OCI-LY7 (cell line): ENCODE measurements at regions not wholly inside any gene's neighbourhood (a gene's known extent, or its start where the extent isn't known, plus 50 kb on each side); places are given as distances from the start of the nearest gene placed in this dataset.

Source experiments
- BruUV-seq: library from RNA; stranded (reverse); fragments of 400-500 nt; replicated peaks from 2 replicates; lab custom pipeline; 2021; lab: Mats Ljungman, UMichigan
- CTCF ChIA-PET: fragments of 300-600 bp; sonication (Branson Sonifier 250); formaldehyde crosslinking; loops from one replicate; lab custom pipeline; 2022; ENCODE audit warnings: antibody characterized with exemption; ENCODE audit not compliant: unreplicated experiment; lab: Charles Lee
- POLR2A ChIA-PET: fragments of 300-600 bp; sonication (Branson Sonifier 250); formaldehyde crosslinking; loops from one replicate; lab custom pipeline; 2022; ENCODE audit warnings: antibody characterized with exemption; lab: Charles Lee
- DNase-seq: peaks from one replicate; pipeline ENCODE4 v3.0.0-alpha.2; 2015; ENCODE audit warnings: low spot score
- H2AFZ ChIP-seq: fragments of 200-600 bp; sonication (generic), shearing (Covaris generic); 2 replicates; pipeline ENCODE4 v1.6.1; 2014; ENCODE audit warnings: mild to moderate bottlenecking, antibody characterized with exemption, low read length, moderate library complexity
- H3K27ac ChIP-seq: fragments of 200-600 bp; sonication (generic); 2 replicates; pipeline ENCODE4 v1.5.1; 2014; ENCODE audit warnings: mixed run types, low read depth, mild to moderate bottlenecking, moderate library complexity, low read length, inconsistent platforms; ENCODE audit not compliant: poor library complexity, severe bottlenecking
- H3K36me3 ChIP-seq: fragments of 200-600 bp; sonication (generic); 2 replicates; pipeline ENCODE4 v1.6.1; 2014; ENCODE audit warnings: mild to moderate bottlenecking, antibody characterized with exemption, low read length, moderate library complexity, mixed read lengths; ENCODE audit not compliant: insufficient read depth
- H3K4me1 ChIP-seq: fragments of 200-600 bp; sonication (generic); 2 replicates; pipeline ENCODE4 v1.5.1; 2014; ENCODE audit warnings: mild to moderate bottlenecking, low read length; ENCODE audit not compliant: insufficient read depth, poor library complexity, severe bottlenecking
- H3K4me2 ChIP-seq: fragments of 200-600 bp; sonication (generic); 2 replicates; pipeline ENCODE4 v1.6.1; 2014; ENCODE audit warnings: mild to moderate bottlenecking, low read length
- H3K4me3 ChIP-seq: fragments of 200-600 bp; sonication (generic); 2 replicates; pipeline ENCODE4 v1.5.1; 2014; ENCODE audit warnings: mild to moderate bottlenecking, low read depth, low read length; ENCODE audit not compliant: poor library complexity, severe bottlenecking
- H3K79me2 ChIP-seq: fragments of 200-600 bp; sonication (generic); 2 replicates; pipeline ENCODE4 v1.6.1; 2016; ENCODE audit warnings: low read depth, mild to moderate bottlenecking, low read length, moderate library complexity, mixed read lengths; ENCODE audit not compliant: insufficient read depth
- H3K9me2 ChIP-seq: fragments of 200-600 bp; sonication (generic); 2 replicates; pipeline ENCODE4 v1.6.1; 2016; ENCODE audit warnings: mild to moderate bottlenecking, low read length, mixed read lengths; ENCODE audit not compliant: insufficient read depth
- H3K9me3 ChIP-seq: fragments of 200-600 bp; sonication (generic); 2 replicates; pipeline ENCODE4 v1.6.1; 2014; ENCODE audit warnings: mild to moderate bottlenecking, mixed run types, low read length, mixed read lengths
- H4K20me1 ChIP-seq: fragments of 200-600 bp; sonication (generic); 2 replicates; pipeline ENCODE4 v1.6.1; 2014; ENCODE audit warnings: mild to moderate bottlenecking, antibody characterized with exemption, low read length, moderate library complexity, mixed read lengths; ENCODE audit not compliant: insufficient read depth
- EZH2phosphoT487 ChIP-seq: fragments of 200-600 bp; sonication (generic); IDR thresholded peaks from 2 replicates; pipeline ENCODE4 v1.6.1; 2018; ENCODE audit warnings: low read depth, borderline replicate concordance, mild to moderate bottlenecking, mixed run types, antibody characterized with exemption, low read length, moderate library complexity, mixed read lengths
- intact Hi-C: fragments of 100-400 bp; cut with micrococcal nuclease; formaldehyde crosslinking; loops from one replicate; pipeline ENCODE4 v1.10.0; 2022; ENCODE audit not compliant: unreplicated experiment
- TF ChIP-seq, protein P1 (sequence below): fragments of 200-600 bp; sonication (generic); conservative IDR thresholded peaks from 2 replicates; pipeline ENCODE4 v1.5.1; 2014; ENCODE audit warnings: mild to moderate bottlenecking, antibody characterized with exemption, low read length, moderate library complexity, mixed read lengths

DNA sequence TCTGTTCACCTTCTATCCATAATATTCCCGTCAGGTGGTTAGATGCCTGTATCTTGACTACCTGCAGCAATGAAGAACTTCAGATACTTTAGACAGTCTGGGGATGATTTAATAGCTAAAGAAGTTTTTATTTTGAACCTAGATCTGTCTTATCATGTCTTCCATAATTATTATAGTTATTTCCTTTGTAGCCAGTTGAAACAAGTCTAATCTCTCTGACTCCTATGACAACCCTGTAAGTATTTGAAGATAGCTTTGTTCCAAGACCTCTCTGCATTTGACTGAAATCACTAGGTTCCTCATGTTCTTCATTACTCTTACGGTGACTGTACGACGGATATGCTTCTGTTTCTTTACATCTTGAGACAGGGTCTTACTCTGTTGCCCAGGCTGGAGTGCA is 316.6 kb upstream of the BMP2 start:
- H4K20me1 ChIP-seq = no peaks in the 10 kb centered on the region
- TF ChIP-seq EZH2phosphoT487 = no peak
- TF ChIP-seq, protein P1, sequence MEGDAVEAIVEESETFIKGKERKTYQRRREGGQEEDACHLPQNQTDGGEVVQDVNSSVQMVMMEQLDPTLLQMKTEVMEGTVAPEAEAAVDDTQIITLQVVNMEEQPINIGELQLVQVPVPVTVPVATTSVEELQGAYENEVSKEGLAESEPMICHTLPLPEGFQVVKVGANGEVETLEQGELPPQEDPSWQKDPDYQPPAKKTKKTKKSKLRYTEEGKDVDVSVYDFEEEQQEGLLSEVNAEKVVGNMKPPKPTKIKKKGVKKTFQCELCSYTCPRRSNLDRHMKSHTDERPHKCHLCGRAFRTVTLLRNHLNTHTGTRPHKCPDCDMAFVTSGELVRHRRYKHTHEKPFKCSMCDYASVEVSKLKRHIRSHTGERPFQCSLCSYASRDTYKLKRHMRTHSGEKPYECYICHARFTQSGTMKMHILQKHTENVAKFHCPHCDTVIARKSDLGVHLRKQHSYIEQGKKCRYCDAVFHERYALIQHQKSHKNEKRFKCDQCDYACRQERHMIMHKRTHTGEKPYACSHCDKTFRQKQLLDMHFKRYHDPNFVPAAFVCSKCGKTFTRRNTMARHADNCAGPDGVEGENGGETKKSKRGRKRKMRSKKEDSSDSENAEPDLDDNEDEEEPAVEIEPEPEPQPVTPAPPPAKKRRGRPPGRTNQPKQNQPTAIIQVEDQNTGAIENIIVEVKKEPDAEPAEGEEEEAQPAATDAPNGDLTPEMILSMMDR = no peak
- DNase-seq = no peak
- CTCF ChIA-PET = no interaction called here
- no peaks in the 10 kb centered on the region for H3K9me3 ChIP-seq
- no TSS peak for BruUV-seq
- H3K4me3 ChIP-seq = no peak overlapping the region
- no peaks in the 10 kb centered on the region for H3K4me1 ChIP-seq
- H3K27ac ChIP-seq = no peak overlapping the region
- H3K79me2 ChIP-seq = no peaks in the 10 kb centered on the region
- intact Hi-C loops = no loop called here
- no peaks in the 10 kb centered on the region for H3K36me3 ChIP-seq
- no peak overlapping the region for H3K4me2 ChIP-seq
- H3K9me2 ChIP-seq = no peaks in the 10 kb centered on the region
- POLR2A ChIA-PET = no interaction called here
- no peak overlapping the region for H2AFZ ChIP-seq

DNA sequence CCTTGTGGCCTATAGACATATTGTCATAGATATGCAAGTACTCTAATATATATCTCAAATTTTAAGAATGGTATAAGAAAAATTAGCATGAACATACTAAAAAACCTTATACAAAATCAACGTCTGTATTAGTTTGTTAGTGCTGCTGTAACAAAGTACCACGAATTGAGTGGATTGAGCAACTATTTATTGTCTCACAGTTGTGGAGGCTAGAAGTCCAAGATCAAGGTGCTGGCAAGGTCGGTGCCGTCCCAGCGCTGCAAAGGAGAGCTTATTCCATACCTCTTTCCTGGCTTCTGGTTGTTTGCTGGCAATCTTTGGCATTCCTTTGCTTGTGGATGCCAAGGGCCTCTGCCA is 317.6 kb upstream of the FERMT1 start:
- BruUV-seq = no TSS peak
- Histone ChIP-seq H3K36me3 (no peaks in the 10 kb centered on the region), H3K79me2 (no peaks in the 10 kb centered on the region), H3K27ac (no peak overlapping the region), H3K4me2 (no peak overlapping the region), H3K9me3 (no peaks in the 10 kb centered on the region), H3K9me2 (no peaks in the 10 kb centered on the region), H3K4me1 (no peaks in the 10 kb centered on the region), H4K20me1 (no peaks in the 10 kb centered on the region), H3K4me3 (no peak overlapping the region), H2AFZ (no peak overlapping the region)
- POLR2A ChIA-PET = no interaction called here
- intact Hi-C loops = no loop called here
- no peak for DNase-seq
- no peak for TF ChIP-seq EZH2phosphoT487
- TF ChIP-seq, protein P1 = no peak
- CTCF ChIA-PET = no interaction called here

DNA sequence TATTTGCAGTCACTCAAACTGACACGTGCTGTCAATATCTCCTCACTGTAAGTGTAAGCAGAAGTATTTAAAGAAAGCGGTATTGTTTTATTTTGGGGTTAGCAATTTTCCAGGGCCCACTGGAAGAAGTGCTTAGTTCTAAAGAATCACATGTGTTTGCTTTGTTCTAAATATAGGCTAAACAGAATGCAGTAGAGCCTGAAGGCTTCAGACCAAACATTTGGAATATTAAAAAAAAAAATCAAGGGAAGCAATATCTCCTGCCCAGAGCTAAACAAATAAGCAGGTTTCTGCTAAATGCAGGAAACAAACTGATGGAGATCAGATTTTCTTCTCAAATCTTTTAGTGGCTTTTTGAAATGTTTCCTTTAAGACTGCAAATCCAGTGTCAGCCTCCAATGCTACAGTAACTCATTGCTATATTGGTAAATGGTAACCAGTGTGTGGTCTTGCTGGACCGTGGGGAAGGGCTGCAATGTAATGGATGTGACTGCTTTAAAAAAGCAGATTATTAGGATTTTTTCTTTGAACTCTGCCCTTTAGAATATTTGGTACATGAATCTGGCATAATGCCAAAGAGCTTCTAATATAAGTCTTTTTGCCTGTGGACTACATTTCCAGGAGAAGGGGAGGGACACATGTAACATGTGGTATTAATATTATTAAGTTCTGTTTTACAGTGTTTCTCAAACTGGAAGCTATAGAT is 317.1 kb upstream of the FERMT1 start:
- DNase-seq = no peak
- no peaks in the 10 kb centered on the region for H4K20me1 ChIP-seq
- H3K79me2 ChIP-seq = no peaks in the 10 kb centered on the region
- no peak overlapping the region for H3K4me3 ChIP-seq
- no peaks in the 10 kb centered on the region for H3K9me2 ChIP-seq
- intact Hi-C loops = no loop called here
- ChIA-PET POLR2A (no interaction called here), CTCF (no interaction called here)
- no peaks in the 10 kb centered on the region for H3K36me3 ChIP-seq
- TF ChIP-seq, protein P1 = no peak
- no peak for TF ChIP-seq EZH2phosphoT487
- no TSS peak for BruUV-seq
- H2AFZ ChIP-seq = no peak overlapping the region
- H3K27ac ChIP-seq = no peak overlapping the region
- no peak overlapping the region for H3K4me2 ChIP-seq
- H3K4me1 ChIP-seq = no peaks in the 10 kb centered on the region
- H3K9me3 ChIP-seq = no peaks in the 10 kb centered on the region
